ENCODE measurements at regions not wholly inside any gene's neighbourhood (a gene's known extent, or its start where the extent isn't known, plus 50 kb on each side); places are given as distances from the start of the nearest gene placed in this dataset.

DNA sequence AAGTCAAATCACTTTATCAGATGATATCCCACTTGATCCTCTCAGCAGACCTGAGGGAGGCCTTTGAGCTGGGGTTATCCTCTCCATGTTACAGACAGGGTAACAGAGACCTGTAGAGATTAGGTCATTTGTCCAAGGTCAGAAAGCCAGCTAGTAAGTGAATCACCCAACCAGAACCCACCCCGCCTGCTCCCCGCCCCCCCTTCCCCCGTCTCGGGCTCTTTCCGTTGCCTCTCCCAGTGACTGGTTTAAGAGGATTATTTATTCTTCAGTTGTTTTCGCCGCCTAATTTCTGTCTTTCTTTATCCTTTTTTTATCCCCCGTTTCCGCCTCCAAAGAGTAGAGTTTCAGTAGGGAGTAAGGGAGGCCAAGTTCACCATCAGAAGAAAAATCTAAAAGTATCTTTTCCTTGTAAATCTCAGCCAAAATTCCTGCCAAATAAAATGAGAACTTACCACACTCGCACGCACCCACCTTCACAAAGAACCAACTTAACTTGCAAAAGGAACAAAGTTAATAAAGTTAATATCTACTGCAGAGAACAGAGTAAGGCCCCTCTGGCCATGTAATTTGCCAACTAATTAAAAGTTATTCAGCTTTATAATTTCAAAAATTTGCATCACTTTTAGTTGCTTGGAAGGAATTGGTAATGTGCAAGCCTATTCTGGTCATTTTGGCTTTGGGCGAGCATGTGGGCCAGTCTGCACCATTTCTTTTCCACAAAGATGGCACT lies 76.8 kb upstream of the TRABD2B start:
- TF ChIP-seq, protein P1, sequence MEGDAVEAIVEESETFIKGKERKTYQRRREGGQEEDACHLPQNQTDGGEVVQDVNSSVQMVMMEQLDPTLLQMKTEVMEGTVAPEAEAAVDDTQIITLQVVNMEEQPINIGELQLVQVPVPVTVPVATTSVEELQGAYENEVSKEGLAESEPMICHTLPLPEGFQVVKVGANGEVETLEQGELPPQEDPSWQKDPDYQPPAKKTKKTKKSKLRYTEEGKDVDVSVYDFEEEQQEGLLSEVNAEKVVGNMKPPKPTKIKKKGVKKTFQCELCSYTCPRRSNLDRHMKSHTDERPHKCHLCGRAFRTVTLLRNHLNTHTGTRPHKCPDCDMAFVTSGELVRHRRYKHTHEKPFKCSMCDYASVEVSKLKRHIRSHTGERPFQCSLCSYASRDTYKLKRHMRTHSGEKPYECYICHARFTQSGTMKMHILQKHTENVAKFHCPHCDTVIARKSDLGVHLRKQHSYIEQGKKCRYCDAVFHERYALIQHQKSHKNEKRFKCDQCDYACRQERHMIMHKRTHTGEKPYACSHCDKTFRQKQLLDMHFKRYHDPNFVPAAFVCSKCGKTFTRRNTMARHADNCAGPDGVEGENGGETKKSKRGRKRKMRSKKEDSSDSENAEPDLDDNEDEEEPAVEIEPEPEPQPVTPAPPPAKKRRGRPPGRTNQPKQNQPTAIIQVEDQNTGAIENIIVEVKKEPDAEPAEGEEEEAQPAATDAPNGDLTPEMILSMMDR (IDR thresholded peaks at IDR 0.05): no peak
- no peak for TF ChIP-seq POLR2AphosphoS5 (IDR thresholded peaks at IDR 0.05)
